ENCODE measurements at regions not wholly inside any gene's neighbourhood (a gene's known extent, or its start where the extent isn't known, plus 50 kb on each side); places are given as distances from the start of the nearest gene placed in this dataset.

DNA sequence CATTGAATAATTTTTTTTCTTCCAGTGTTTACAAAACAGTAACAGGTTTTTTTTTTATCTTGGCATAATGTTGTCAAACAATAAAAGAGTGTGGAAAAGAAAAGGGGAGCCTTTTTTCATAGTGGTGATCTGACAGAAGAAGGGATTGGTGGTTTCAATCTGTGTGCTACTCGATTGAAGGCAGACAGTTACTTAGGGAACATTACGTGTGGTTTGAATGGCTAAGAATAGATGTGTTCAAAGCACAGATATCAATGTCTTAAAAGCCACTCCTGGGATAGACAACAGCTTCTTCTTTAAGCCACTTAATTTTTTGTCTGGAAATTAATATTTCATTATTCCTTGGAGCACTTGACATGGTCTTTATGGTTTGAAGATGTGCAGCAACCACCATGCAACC lies 558.6 kb upstream of the ADGRL2 start:
- 65 to 74% methylated on average over 2 of the region's 2 CpGs for WGBS, 2 donors
- no peaks in the 10 kb centered on the region for H3K36me3 ChIP-seq
- intact Hi-C loops (cut with DNase I) = no loop called here
- peaks cover 0 to 15% (median 0%) of the 10 kb centered on the region in 3 donors for H3K4me1 ChIP-seq
- H3K4me3 ChIP-seq = no peak overlapping the region
- no peaks in the 10 kb centered on the region for H3K27me3 ChIP-seq
- TF ChIP-seq, protein P1, sequence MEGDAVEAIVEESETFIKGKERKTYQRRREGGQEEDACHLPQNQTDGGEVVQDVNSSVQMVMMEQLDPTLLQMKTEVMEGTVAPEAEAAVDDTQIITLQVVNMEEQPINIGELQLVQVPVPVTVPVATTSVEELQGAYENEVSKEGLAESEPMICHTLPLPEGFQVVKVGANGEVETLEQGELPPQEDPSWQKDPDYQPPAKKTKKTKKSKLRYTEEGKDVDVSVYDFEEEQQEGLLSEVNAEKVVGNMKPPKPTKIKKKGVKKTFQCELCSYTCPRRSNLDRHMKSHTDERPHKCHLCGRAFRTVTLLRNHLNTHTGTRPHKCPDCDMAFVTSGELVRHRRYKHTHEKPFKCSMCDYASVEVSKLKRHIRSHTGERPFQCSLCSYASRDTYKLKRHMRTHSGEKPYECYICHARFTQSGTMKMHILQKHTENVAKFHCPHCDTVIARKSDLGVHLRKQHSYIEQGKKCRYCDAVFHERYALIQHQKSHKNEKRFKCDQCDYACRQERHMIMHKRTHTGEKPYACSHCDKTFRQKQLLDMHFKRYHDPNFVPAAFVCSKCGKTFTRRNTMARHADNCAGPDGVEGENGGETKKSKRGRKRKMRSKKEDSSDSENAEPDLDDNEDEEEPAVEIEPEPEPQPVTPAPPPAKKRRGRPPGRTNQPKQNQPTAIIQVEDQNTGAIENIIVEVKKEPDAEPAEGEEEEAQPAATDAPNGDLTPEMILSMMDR (IDR thresholded peaks at IDR 0.05) = no peak
- no peak for TF ChIP-seq POLR2A (IDR thresholded peaks at IDR 0.05)
- no peak overlapping the region for H3K27ac ChIP-seq
- no peaks in the 10 kb centered on the region for H3K9me3 ChIP-seq
- no peak for DNase-seq

DNA sequence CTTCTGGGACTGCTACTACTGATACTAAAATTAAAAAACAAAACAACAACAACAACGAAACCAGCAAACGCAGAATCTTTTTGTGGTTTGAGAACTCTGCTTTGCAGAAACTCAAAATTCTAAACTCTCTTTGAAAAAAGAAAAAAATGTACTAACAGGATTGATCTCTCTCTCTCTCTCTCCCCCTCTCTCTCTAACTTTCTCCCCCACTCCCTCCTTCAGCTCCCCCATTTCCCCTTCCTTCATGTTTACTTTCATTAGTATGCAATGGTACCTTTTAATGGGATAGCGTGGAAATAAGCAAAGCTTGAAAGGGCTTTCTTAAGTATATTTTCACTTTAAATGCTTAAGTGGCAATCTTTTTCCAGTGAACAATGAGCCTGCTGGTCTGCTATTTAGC lies 562.6 kb upstream of the ADGRL2 start:
- Histone ChIP-seq H3K27me3 (no peaks in the 10 kb centered on the region), H3K4me3 (peak overlapping the region in 3 of 4 donors; percentile 14 to 40 (median 27))
- no peak for TF ChIP-seq POLR2A (IDR thresholded peaks at IDR 0.05)
- TF ChIP-seq, protein P1 (IDR thresholded peaks at IDR 0.05) = no peak

DNA sequence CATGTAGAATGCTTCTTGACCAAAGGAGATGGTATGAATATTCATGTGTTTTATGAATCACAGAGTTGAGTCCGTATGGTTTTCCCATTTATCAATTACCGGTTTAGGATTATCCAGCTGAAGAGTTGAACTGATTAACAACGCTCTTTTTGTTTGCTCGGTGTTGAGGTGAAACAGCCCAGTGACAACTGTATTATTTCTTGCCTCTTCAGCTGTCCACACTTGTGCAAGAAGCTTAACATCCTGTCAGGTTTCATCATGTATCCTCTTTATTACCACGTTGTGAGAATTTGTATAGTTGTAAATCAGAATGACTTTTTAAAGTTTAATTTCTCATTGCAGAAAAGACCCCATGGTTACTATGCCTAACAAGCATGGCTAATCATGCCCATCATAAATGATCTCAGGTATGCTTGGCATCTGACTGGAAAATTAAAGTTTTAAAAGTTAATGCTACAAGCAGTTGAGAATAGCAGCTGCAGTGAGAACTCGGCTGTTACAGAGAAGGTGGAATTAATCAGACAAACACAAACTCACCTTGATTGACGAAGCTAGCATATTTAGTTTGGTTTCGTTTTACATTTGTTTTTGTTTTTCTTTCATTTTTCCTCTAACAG lies 563.2 kb upstream of the ADGRL2 start:
- Histone ChIP-seq H3K27me3 (no peaks in the 10 kb centered on the region), H3K4me3 (peak overlapping the region in 3 of 4 donors; percentile 14 to 40 (median 27)), H3K9me3 (no peaks in the 10 kb centered on the region), H3K27ac (no peak overlapping the region), H3K36me3 (no peaks in the 10 kb centered on the region), H3K4me1 (peaks cover 0 to 20% (median 0%) of the 10 kb centered on the region in 3 donors)
- DNase-seq = no peak
- TF ChIP-seq, protein P1 (IDR thresholded peaks at IDR 0.05) = no peak
- TF ChIP-seq POLR2A (IDR thresholded peaks at IDR 0.05) = no peak
- intact Hi-C loops (cut with DNase I) = no loop called here
- 30 to 37% methylated on average over 8 of the region's 8 CpGs for WGBS, 2 donors

More for the DNA sequence above, 562.6 kb upstream of the ADGRL2 start:
- Histone ChIP-seq H3K36me3 (no peaks in the 10 kb centered on the region), H3K27ac (no peak overlapping the region), H3K4me1 (peaks cover 0 to 16% (median 0%) of the 10 kb centered on the region in 3 donors), H3K9me3 (no peaks in the 10 kb centered on the region)
- intact Hi-C loops (cut with DNase I) = no loop called here
- DNase-seq = no peak
- 35 to 44% methylated on average over 3 of the region's 3 CpGs for WGBS, 2 donors

DNA sequence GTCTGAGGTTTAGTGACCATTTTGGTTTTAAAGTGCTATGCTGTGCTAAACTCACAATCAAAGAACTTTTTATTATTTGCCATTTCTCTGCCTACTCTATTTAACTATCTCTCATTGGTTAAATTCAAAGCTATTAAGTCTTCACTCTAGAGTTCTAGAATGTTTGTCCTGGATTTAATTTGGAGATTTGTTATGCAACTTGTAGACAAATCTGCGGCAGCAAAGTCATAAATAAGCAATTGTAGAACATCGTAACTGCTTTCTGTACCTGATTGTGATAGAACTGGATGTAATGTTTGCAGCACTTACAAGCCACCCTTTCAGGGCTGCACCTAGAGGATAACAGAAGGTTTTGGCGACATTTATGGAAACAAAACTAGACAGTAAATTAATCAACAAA lies 566.5 kb upstream of the ADGRL2 start:
- Histone ChIP-seq H3K4me1 (peaks cover 0 to 36% (median 0%) of the 10 kb centered on the region in 3 donors), H3K27ac (no peak overlapping the region), H3K4me3 (no peak overlapping the region), H3K27me3 (no peaks in the 10 kb centered on the region), H3K9me3 (no peaks in the 10 kb centered on the region), H3K36me3 (no peaks in the 10 kb centered on the region)
- intact Hi-C loops (cut with DNase I) = no loop called here
- no peak for DNase-seq
- TF ChIP-seq, protein P1 (IDR thresholded peaks at IDR 0.05) = no peak
- TF ChIP-seq POLR2A (IDR thresholded peaks at IDR 0.05) = no peak
- 84 to 86% methylated on average over 3 of the region's 3 CpGs for WGBS, 2 donors

DNA sequence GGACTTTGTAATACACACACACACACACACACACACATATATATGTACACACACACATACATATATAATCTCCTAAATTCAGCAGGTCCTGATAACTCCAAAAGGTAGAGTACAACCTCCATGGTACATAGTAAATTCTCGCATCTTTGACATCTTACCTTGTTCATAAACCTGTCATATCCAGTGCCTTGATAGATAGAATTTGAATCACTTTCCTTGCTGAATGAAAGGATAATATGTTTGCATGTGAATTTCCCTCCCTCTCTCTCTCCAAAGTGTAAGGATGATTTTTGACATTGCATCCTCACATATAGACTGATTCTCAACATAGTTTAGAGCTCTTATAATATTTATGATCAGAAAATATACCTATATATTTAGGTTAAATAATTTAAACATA lies 567.1 kb upstream of the ADGRL2 start:
- TF ChIP-seq, protein P1 (IDR thresholded peaks at IDR 0.05) = no peak
- TF ChIP-seq POLR2A (IDR thresholded peaks at IDR 0.05) = no peak
- WGBS, 2 donors = 94 to 95% methylated on average over 1 of the region's 1 CpG
- Histone ChIP-seq H3K27me3 (no peaks in the 10 kb centered on the region), H3K4me3 (no peak overlapping the region), H3K27ac (no peak overlapping the region), H3K9me3 (no peaks in the 10 kb centered on the region), H3K36me3 (no peaks in the 10 kb centered on the region), H3K4me1 (peaks cover 0 to 36% (median 0%) of the 10 kb centered on the region in 3 donors)
- no peak for DNase-seq
- intact Hi-C loops (cut with DNase I) = no loop called here
